ENCODE measurements at regions not wholly inside any gene's neighbourhood (a gene's known extent, or its start where the extent isn't known, plus 50 kb on each side); places are given as distances from the start of the nearest gene placed in this dataset.
A peak's percentile ranks its signal among the peaks of the same experiment; 100 is the strongest.

DNA sequence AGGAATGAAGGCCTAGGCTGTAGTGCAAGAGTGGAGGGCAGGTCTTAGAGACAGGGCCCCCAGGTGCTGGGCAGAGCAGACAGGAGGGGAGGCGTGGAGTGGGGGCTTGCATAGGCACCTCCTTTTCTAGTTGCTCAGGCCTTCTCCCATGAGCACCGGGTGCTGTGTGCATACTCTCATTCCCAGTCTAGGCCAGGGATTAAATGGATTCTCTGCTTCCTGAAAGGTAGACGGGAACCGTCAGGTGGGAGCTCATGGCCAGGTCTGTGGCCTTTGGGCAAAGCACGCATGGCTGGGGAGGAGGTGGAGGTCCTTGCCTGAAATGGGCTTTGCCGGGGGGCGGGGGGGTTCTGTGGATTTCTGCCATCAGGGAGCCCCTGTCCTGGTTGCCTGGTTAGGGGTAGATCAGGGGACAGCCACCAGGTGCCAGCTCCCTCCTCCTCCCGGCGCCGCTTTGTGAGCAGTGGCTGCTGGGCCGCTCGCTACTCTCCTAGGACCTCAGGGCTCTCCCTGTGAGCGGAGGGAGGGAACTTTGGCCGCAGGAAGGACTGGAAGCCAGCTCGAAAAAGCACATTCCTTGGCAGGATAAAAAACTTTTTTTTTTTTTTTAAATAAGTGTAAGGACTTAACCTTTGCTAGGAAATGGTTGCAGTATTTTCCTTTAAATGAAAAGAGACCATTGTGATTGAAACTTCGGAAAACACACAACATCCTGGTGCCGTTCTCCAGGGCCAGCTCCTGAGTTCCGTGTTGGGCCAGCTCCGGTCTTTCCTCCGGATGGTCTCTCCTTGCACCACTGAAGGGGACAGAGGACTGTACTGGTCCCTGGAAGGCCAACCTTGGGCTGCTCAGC is 82.8 kb upstream of the HAAO start:
- Mint-ChIP-seq H3K9me3 (no peaks in the 10 kb centered on the region), H3K4me3 (no peak overlapping the region), H3K36me3 (no peaks in the 10 kb centered on the region), H3K27me3 (ENCODE audit: low read depth in 3 of 3) (peaks cover 0 to 3% (median 0%) of the 10 kb centered on the region in 3 donors), H3K4me1 (no peaks in the 10 kb centered on the region), H3K27ac (peak overlapping the region in 1 of 6 donors; percentile 10)
- no peak for DNase-seq

DNA sequence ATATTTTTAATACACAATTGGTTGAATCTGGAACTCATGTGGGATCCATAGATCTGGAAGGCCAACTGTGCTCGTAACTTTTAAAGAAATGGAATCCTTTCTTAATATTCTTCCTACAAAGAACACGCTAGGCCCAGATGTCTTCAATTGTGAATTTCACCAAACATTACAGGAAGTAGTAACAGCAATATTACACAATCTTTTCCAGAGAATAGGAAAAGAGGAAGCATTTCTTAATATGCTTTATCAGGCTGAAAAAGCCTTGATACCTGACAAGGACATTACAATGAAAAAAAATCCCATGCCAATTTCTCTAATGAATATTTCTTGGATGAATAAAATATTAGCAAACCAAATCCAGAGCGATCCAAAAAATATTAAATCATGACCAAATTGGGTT is 80.3 kb upstream of the HAAO start:
- Mint-ChIP-seq H3K4me3 (no peak overlapping the region), H3K4me1 (no peaks in the 10 kb centered on the region), H3K27me3 (ENCODE audit: low read depth in 3 of 3) (peaks cover 1 to 3% (median 2%) of the 10 kb centered on the region in 3 donors), H3K9me3 (peaks cover 0 to 12% (median 7%) of the 10 kb centered on the region in 6 donors), H3K36me3 (peaks cover 3 to 7% (median 5%) of the 10 kb centered on the region in 3 donors), H3K27ac (no peak overlapping the region)
- no peak for DNase-seq

DNA sequence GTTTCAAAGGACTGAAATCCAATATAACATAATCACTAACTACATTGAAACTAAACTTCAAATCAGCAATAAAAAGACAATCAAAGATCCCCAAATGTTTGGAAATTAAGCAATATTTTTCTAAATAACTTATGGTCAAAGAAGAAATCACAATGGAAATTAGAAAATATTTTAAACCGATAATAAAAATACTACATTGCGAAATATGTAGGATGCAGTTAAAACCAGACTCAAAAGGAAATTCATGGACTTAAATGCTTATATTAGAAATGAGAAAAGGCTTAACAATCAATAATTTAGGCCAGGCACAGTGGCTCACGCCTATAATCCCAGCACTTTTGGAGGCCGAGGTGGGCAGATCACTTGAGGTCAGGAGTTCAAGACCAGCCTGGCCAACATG is 79.0 kb upstream of the HAAO start:
- Mint-ChIP-seq H3K4me1 (no peaks in the 10 kb centered on the region), H3K27ac (no peak overlapping the region), H3K4me3 (no peak overlapping the region), H3K9me3 (peaks cover 0 to 12% (median 7%) of the 10 kb centered on the region in 6 donors), H3K36me3 (peaks cover 3 to 7% (median 5%) of the 10 kb centered on the region in 3 donors), H3K27me3 (ENCODE audit: low read depth in 3 of 3) (peaks cover 1 to 4% (median 3%) of the 10 kb centered on the region in 3 donors)
- DNase-seq, result no peak

DNA sequence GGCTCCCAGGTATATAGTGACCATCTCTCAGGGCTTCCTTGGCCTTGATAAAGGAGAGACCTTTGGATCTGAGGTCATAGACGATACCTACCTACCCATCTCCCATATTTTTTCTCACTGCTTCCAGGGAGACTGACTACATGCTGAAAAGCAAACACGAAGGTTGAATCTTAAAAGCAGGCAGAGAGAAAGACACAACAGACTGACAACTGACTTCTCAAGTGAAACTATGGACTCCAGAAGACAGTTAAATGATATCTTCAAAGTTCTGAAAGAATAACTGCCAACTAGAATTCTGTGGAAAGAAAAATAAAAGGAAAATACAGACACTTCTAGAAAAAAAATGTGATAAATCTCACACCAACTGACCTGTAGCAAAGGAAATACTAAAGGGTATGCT is 76.5 kb upstream of the HAAO start:
- peaks cover 3 to 7% (median 5%) of the 10 kb centered on the region in 3 donors for H3K36me3 Mint-ChIP-seq
- no peak overlapping the region for H3K27ac Mint-ChIP-seq
- peaks cover 1 to 4% (median 3%) of the 10 kb centered on the region in 3 donors for H3K27me3 Mint-ChIP-seq (ENCODE audit: low read depth in 3 of 3)
- DNase-seq, result no peak
- no peak overlapping the region for H3K4me3 Mint-ChIP-seq
- H3K4me1 Mint-ChIP-seq, result peaks cover 8 to 9% of the 10 kb centered on the region in 2 donors
- H3K9me3 Mint-ChIP-seq, result peaks cover 0 to 12% (median 7%) of the 10 kb centered on the region in 6 donors

DNA sequence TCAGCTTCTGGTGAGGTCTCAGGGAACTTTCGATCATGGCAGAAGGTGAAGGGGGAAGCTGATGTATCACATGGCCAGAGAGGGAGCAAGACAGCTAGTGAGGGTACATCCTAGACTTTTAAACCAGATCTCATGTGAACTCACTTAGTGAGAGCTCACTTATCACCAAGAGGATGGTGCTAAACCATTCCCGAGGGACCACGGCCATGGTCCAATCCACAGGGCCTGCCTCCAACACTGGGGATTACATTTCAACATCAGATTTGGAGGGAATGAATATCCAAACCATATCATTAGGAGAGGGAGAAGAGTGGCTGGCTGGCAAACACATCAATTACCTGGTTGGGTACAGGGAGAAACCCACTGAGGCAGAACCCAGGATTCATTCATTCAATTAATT is 75.7 kb upstream of the HAAO start:
- Mint-ChIP-seq H3K27ac (no peak overlapping the region), H3K4me3 (no peak overlapping the region), H3K36me3 (peaks cover 3 to 7% (median 5%) of the 10 kb centered on the region in 3 donors), H3K27me3 (ENCODE audit: low read depth in 3 of 3) (peaks cover 1 to 4% (median 3%) of the 10 kb centered on the region in 3 donors), H3K9me3 (peaks cover 0 to 12% (median 7%) of the 10 kb centered on the region in 6 donors), H3K4me1 (peaks cover 8 to 9% of the 10 kb centered on the region in 2 donors)
- DNase-seq, result no peak

DNA sequence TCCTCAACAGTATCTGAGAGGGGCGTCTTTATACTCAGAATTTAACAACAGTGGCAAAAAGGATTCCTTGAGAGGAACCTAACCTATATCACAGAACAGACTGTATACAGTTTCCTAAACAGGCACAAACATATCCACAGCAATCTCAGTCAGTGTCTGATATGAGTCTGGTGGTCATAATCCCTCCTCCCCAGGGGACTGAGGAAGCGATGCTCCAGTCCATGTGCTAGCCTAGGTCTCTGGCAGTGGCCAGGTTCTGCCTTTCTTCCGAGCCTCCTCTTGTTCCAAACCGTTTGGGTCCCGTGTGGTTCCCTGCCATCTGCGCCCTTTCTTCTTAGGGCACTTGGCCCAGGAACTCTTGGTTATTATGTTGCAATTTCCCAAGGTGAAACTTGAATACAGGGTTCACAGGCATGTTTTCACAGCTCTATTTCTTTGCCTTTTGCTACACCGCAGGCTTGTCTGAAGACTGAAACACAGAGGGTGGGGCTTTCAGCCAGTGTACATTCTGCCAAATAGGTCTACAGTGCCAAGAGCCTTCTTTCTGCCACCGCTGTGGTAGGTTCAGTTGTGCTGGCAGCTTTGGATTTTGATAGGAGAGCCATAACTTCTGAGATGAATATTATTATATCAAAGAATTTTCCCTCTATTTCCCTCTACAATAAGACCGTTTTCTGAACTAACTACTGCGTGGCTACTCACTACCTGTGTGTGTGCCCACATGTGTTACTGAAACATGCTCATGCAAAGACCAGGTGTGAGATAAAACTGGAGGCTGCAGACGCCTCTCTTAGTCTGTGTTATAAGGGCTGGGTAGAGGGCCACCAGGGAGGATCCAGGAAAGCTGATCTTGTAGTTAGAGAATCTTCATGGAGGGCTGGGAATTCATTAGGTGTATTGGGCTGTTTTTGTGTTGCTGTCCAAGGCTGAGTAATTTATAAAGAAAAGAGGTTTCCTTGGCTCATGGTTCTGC is 75.0 kb upstream of the HAAO start:
- DNase-seq, result no peak
- H3K4me3 Mint-ChIP-seq, result no peak overlapping the region
- H3K4me1 Mint-ChIP-seq, result peaks cover 8 to 9% of the 10 kb centered on the region in 2 donors
- H3K27me3 Mint-ChIP-seq (ENCODE audit: low read depth in 3 of 3), result peaks cover 1 to 4% (median 4%) of the 10 kb centered on the region in 3 donors
- H3K27ac Mint-ChIP-seq, result no peak overlapping the region
- H3K9me3 Mint-ChIP-seq, result peaks cover 0 to 12% (median 7%) of the 10 kb centered on the region in 6 donors
- peaks cover 3 to 7% (median 5%) of the 10 kb centered on the region in 3 donors for H3K36me3 Mint-ChIP-seq

DNA sequence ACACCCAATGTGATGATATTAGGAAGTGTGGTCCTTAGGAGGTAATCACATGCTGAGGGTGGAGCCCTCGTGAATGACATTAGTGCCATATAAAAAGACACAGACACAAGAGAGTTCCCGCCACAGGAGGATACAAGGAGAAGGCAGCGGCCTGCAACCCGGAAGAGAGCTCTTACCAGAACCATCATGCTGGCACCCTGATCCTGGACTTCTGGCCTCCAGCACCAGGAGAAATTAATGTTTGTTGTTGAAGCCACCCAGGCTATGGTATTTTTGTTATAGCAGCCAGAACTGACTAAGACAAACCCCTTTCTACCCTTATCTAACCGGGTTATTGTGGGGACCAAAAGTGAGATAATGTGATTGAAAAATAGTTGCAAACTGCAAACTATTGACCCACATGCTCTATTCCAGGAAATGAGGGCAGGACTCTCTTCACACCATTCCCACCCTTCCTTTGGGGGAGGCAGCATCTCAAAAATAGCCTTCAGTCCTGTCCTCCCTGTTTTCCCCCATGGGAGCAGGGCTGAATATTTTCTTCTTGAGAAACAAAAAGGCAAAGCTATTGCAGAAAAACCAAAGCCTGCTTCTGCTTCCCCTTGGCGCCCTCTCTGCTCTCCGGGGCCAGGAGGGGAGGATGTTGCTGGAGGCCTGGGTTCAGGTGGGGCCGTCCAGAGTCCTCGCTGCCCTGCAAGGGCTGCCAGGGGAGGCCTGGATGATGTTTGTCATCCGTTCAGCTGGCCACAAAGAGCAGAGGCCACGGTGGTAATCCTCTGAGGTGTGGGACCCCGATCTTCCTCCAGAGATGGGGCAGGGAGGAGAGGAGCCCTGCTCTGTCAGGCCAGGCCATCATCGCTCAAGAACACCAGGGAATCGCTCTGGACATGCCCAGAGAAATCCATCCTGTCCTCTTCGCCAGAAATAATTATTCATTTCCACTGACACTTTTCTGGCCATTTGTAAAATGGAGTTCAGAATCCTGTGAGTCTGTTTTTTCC is 73.8 kb upstream of the HAAO start:
- Mint-ChIP-seq H3K27ac (no peak overlapping the region), H3K4me3 (no peak overlapping the region), H3K36me3 (peaks cover 3 to 7% (median 5%) of the 10 kb centered on the region in 3 donors), H3K27me3 (ENCODE audit: low read depth in 3 of 3) (peaks cover 1 to 6% (median 4%) of the 10 kb centered on the region in 3 donors), H3K4me1 (peaks cover 8 to 9% of the 10 kb centered on the region in 2 donors), H3K9me3 (peaks cover 0 to 12% (median 7%) of the 10 kb centered on the region in 6 donors)
- no peak for DNase-seq

DNA sequence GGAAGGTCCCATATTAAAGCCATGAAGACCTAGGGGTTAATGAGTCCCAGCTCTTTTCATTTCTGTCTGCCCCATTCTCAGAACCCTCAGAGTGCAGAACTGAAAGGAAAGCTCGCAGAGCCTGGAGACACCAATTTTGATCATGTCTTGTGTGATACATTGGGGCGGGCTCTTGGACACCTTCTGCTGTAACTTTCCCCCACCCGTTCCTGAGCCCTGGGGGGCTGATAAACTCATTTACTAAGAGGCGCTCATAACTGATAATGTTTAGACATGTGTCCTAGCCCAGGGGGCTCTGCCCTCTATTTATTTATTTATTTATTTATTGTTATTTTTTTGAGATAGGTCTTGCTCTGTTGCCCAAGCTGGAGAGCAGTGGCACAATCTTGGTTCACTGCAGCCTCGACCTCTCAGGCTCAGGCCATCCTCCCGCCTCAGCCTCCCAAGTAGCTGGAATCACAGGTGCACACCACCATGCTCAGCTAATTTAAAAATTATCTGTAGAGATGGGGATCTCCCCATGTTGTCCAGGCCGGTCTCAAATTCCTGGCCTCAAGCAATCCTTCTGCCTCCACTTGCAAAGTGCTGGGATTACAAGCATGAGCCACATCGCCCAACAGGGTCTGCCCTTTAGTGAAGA is 72.4 kb upstream of the HAAO start:
- no peak overlapping the region for H3K27ac Mint-ChIP-seq
- peaks cover 0 to 12% (median 7%) of the 10 kb centered on the region in 6 donors for H3K9me3 Mint-ChIP-seq
- no peak overlapping the region for H3K4me3 Mint-ChIP-seq
- peaks cover 3 to 7% (median 5%) of the 10 kb centered on the region in 3 donors for H3K36me3 Mint-ChIP-seq
- no peak for DNase-seq
- H3K27me3 Mint-ChIP-seq (ENCODE audit: low read depth in 3 of 3), result peaks cover 0 to 6% (median 4%) of the 10 kb centered on the region in 3 donors
- peaks cover 8 to 9% of the 10 kb centered on the region in 2 donors for H3K4me1 Mint-ChIP-seq

DNA sequence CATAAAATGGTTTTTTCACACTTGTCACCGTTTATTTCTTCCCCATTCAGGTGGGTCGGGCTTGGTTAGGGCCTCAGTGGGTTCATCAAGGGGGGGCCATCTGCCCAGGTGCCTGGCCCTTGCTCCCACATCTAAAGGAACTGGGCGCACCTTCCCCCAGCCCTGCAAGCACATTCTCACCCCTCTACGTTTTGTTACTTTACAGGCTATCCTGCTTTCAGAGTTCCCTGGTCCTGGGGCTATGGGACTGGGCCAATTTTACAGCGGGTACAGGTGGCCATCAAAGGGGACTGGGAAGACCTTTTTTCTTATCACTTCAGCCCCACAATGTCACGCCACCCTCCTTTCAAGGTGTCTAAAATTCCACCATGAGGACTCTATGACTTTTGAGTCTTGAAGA is 71.8 kb upstream of the HAAO start:
- Mint-ChIP-seq H3K9me3 (peaks cover 0 to 10% (median 7%) of the 10 kb centered on the region in 6 donors), H3K27ac (no peak overlapping the region), H3K4me1 (peaks cover 8 to 9% of the 10 kb centered on the region in 2 donors), H3K36me3 (peaks cover 0 to 7% (median 5%) of the 10 kb centered on the region in 3 donors), H3K4me3 (no peak overlapping the region), H3K27me3 (ENCODE audit: low read depth in 3 of 3) (peaks cover 0 to 5% (median 4%) of the 10 kb centered on the region in 3 donors)
- no peak for DNase-seq

DNA sequence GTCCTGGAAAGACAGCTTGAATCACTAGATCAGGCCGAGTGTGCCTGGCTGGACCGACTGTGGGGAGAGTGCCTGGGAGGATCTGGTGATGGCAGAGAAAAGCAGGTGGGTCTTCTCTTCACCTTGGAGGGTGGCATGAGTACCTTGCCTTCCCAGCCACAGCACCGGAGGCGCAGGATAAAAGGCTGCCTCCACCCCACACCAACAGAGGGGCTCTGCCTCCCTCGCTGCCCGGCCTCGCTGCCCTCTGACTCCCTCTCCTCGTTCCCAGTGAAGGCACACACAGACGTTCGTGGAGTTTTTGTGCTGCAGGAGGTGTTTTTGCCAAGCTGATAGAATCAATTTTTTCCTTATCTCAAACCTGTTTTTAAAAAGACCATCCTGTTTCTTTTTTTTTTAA is 71.4 kb upstream of the HAAO start:
- Mint-ChIP-seq H3K27ac (no peak overlapping the region), H3K27me3 (ENCODE audit: low read depth in 3 of 3) (peaks cover 0 to 4% (median 3%) of the 10 kb centered on the region in 3 donors), H3K4me3 (no peak overlapping the region), H3K4me1 (peaks cover 8 to 9% of the 10 kb centered on the region in 2 donors), H3K36me3 (peaks cover 0 to 3% (median 2%) of the 10 kb centered on the region in 3 donors), H3K9me3 (peaks cover 0 to 7% (median 3%) of the 10 kb centered on the region in 6 donors)
- DNase-seq, result no peak

DNA sequence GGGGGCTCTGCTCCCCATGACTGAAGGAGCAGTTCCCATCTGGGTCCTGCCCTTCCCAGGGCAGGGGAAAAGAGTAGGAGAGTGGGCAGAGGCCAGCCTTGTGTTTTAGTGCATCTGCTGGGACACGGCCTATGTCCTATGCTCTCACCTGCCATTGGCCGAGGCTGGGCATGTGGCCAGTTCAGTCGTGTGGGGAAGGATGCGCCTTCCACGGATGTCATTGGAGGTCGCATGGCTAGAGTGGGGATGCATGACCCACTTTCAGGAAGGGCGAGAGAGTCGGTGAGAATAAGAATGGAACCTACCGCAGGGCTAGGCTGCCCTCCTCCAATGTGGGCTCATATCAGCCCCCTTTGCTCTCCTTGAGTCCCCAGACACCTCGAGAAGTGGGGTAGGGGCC is 70.9 kb upstream of the HAAO start:
- peaks cover 8 to 9% of the 10 kb centered on the region in 2 donors for H3K4me1 Mint-ChIP-seq
- DNase-seq, result no peak
- H3K36me3 Mint-ChIP-seq, result no peaks in the 10 kb centered on the region
- H3K27me3 Mint-ChIP-seq (ENCODE audit: low read depth in 3 of 3), result peaks cover 0 to 3% (median 2%) of the 10 kb centered on the region in 3 donors
- H3K9me3 Mint-ChIP-seq, result peaks cover 0 to 6% (median 2%) of the 10 kb centered on the region in 6 donors
- no peak overlapping the region for H3K27ac Mint-ChIP-seq
- H3K4me3 Mint-ChIP-seq, result no peak overlapping the region

DNA sequence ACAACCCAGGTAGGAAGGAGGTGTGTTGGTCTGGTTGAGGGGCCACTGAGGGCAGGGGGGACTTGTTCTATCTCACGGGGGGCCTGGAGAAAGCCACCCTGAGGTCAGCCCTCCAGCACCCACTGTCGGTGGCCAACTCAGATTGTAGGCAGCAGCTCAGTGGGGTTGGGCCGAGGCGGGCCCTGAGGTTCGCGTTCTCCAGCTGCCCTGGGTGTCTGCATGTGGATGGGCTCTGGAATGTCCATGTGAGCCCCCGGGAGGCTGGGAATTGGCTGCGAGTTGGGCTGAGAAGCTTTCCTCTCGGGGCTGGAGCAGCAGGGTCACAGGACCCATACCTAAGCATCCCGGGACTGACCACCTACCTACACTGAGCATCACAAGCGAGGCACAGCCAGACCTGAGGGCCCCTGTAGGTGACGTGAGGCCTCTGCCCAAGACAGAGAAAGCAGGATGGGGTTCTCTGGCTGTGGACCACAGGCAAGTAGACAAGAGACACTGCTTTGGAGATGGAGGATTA is 70.3 kb upstream of the HAAO start:
- peak overlapping the region in 1 of 6 donors; percentile 36 for H3K27ac Mint-ChIP-seq
- H3K4me3 Mint-ChIP-seq, result no peak overlapping the region
- no peaks in the 10 kb centered on the region for H3K36me3 Mint-ChIP-seq

More for the DNA sequence above, 70.3 kb upstream of the HAAO start:
- Mint-ChIP-seq H3K9me3 (peaks cover 0 to 10% (median 0%) of the 10 kb centered on the region in 6 donors), H3K27me3 (ENCODE audit: low read depth in 3 of 3) (peaks cover 0 to 3% (median 2%) of the 10 kb centered on the region in 3 donors), H3K4me1 (peaks cover 8 to 9% of the 10 kb centered on the region in 2 donors)
- no peak for DNase-seq

All from immature natural killer cell (primary cell).